Ascending aorta (tissue), 2 donors: ENCODE measurements at regions not wholly inside any gene's neighbourhood (a gene's known extent, or its start where the extent isn't known, plus 50 kb on each side); places are given as distances from the start of the nearest gene placed in this dataset.

Source experiments
- DNase-seq, 2 donors: peaks; one replicate each; pipeline ENCODE4 v3.0.0-alpha.2; 2019; ENCODE audit warnings: low spot score in 2 of 2
- H3K27ac ChIP-seq, 2 donors: fragments of 200-600 bp; sonication (generic); one replicate each; pipeline ENCODE4 v1.5.1; 2016 to 2017; ENCODE audit warnings: mild to moderate bottlenecking in 1 of 2
- H3K27me3 ChIP-seq: fragments of 200-600 bp; sonication (generic); one replicate; pipeline ENCODE4 v1.5.1; 2017
- H3K36me3 ChIP-seq, 2 donors: fragments of 200-600 bp; sonication (generic); one replicate each; pipeline ENCODE4 v1.5.1; 2016
- H3K4me1 ChIP-seq, 2 donors: fragments of 200-600 bp; sonication (generic); one replicate each; pipeline ENCODE4 v1.5.1; 2016 to 2017; ENCODE audit warnings: mild to moderate bottlenecking in 1 of 2
- H3K4me3 ChIP-seq, 2 donors: fragments of 200-600 bp; sonication (generic); one replicate each; pipeline ENCODE4 v1.5.1; 2016 to 2017; ENCODE audit warnings: mild to moderate bottlenecking in 1 of 2
- H3K9me3 ChIP-seq, 2 donors: fragments of 200-600 bp; sonication (generic); one replicate each; pipeline ENCODE4 v1.5.1; 2016
- CTCF ChIP-seq, 3 experiments: fragments of 200-600 bp in 2 of 3; fragments of 450-650 bp in 1 of 3; sonication (generic) in 2 of 3; IDR thresholded peaks; one replicate each; pipeline ENCODE4 v1.5.1; 2016 to 2019; ENCODE audit warnings: antibody characterized with exemption in 3 of 3, mild to moderate bottlenecking in 1 of 3, moderate library complexity in 1 of 3
- intact Hi-C: fragments of 100-400 bp; cut with DNase I; formaldehyde crosslinking; loops from one replicate; pipeline ENCODE4 v1.15.1; 2023

GRCh38 chr20:4411744-4412143, 162.7 kb upstream of the ADRA1D start:
- no peak for TF ChIP-seq CTCF (IDR thresholded peaks at IDR 0.05)
- H3K36me3 ChIP-seq: no peaks in the 10 kb centered on the region
- no peak overlapping the region for H3K27ac ChIP-seq
- H3K27me3 ChIP-seq: no peaks in the 10 kb centered on the region
- DNase-seq: no peak
- no peaks in the 10 kb centered on the region for H3K9me3 ChIP-seq
- H3K4me3 ChIP-seq: no peak overlapping the region
- intact Hi-C loops: no loop called here
- peaks cover 0 to 5% of the 10 kb centered on the region in 2 donors for H3K4me1 ChIP-seq

GRCh38 chr20:4406627-4407026, 157.5 kb upstream of the ADRA1D start:
- H3K27me3 ChIP-seq: no peaks in the 10 kb centered on the region
- no peaks in the 10 kb centered on the region for H3K9me3 ChIP-seq
- H3K27ac ChIP-seq: no peak overlapping the region
- TF ChIP-seq CTCF (IDR thresholded peaks at IDR 0.05): no peak
- no peak for DNase-seq
- H3K4me3 ChIP-seq: no peak overlapping the region
- intact Hi-C loops: no loop called here
- peaks cover 0 to 5% of the 10 kb centered on the region in 2 donors for H3K4me1 ChIP-seq
- H3K36me3 ChIP-seq: no peaks in the 10 kb centered on the region

- intact Hi-C loops: no loop called here
- Histone ChIP-seq H3K4me1 (no peaks in the 10 kb centered on the region), H3K9me3 (no peaks in the 10 kb centered on the region), H3K4me3 (no peak overlapping the region), H3K27me3 (no peaks in the 10 kb centered on the region), H3K27ac (no peak overlapping the region), H3K36me3 (no peaks in the 10 kb centered on the region)
- TF ChIP-seq CTCF (IDR thresholded peaks at IDR 0.05): no peak
- DNase-seq: no peak
Observed at GRCh38 chr20:4401601-4402000, 152.5 kb upstream of the ADRA1D start.

- Histone ChIP-seq H3K4me3 (no peak overlapping the region), H3K27ac (no peak overlapping the region), H3K9me3 (no peaks in the 10 kb centered on the region), H3K27me3 (no peaks in the 10 kb centered on the region), H3K4me1 (no peaks in the 10 kb centered on the region), H3K36me3 (no peaks in the 10 kb centered on the region)
- intact Hi-C loops: no loop called here
- DNase-seq: no peak
- TF ChIP-seq CTCF (IDR thresholded peaks at IDR 0.05): no peak
Observed at GRCh38 chr20:4384961-4385360, 135.9 kb upstream of the ADRA1D start.

GRCh38 chr20:4383961-4384360, 134.9 kb upstream of the ADRA1D start:
- H3K36me3 ChIP-seq: no peaks in the 10 kb centered on the region
- intact Hi-C loops: no loop called here
- TF ChIP-seq CTCF (IDR thresholded peaks at IDR 0.05): no peak

GRCh38 chr20:4375881-4376280, 126.8 kb upstream of the ADRA1D start:
- Histone ChIP-seq H3K9me3 (no peaks in the 10 kb centered on the region), H3K4me1 (no peaks in the 10 kb centered on the region), H3K4me3 (no peak overlapping the region), H3K27me3 (no peaks in the 10 kb centered on the region), H3K36me3 (no peaks in the 10 kb centered on the region), H3K27ac (no peak overlapping the region)
- no peak for TF ChIP-seq CTCF (IDR thresholded peaks at IDR 0.05)
- intact Hi-C loops: no loop called here
- DNase-seq: no peak

More at GRCh38 chr20:4383961-4384360, 134.9 kb upstream of the ADRA1D start:
- DNase-seq: no peak
- no peak overlapping the region for H3K4me3 ChIP-seq
- H3K4me1 ChIP-seq: no peaks in the 10 kb centered on the region
- H3K27ac ChIP-seq: no peak overlapping the region
- H3K9me3 ChIP-seq: no peaks in the 10 kb centered on the region
- H3K27me3 ChIP-seq: no peaks in the 10 kb centered on the region
